ENCODE measurements at regions not wholly inside any gene's neighbourhood (a gene's known extent, or its start where the extent isn't known, plus 50 kb on each side); places are given as distances from the start of the nearest gene placed in this dataset.

- Histone ChIP-seq H3K4me2 (no peak overlapping the region), H3K4me3 (no peak overlapping the region)
- no peak for TF ChIP-seq Cebpa-rat (IDR thresholded peaks at IDR 0.05)
Observed at GRCh38 chr3:110473405-110473804, 598.2 kb upstream of the NECTIN3 start.

GRCh38 chr3:110474397-110474796, 597.2 kb upstream of the NECTIN3 start:
- no peaks in the 10 kb centered on the region for H4K20me1 ChIP-seq
- H3K9me3 ChIP-seq (replicated peaks in 1 of 11) = no peaks in the 10 kb centered on the region
- H3K4me3 ChIP-seq = no peak overlapping the region
- TF ChIP-seq Cebpa-rat (IDR thresholded peaks at IDR 0.05) = no peak
- no peak overlapping the region for H3K27ac ChIP-seq
- no peak overlapping the region for H3K4me2 ChIP-seq
- H3K4me1 ChIP-seq = no peaks in the 10 kb centered on the region
- no peaks in the 10 kb centered on the region for H3K27me3 ChIP-seq
- no peaks in the 10 kb centered on the region for H3K36me3 ChIP-seq
- H3K9ac ChIP-seq = no peak overlapping the region

More at GRCh38 chr3:110473405-110473804, 598.2 kb upstream of the NECTIN3 start:
- H3K27me3 ChIP-seq = no peaks in the 10 kb centered on the region
- H3K4me1 ChIP-seq = no peaks in the 10 kb centered on the region
- no peak overlapping the region for H3K9ac ChIP-seq
- H4K20me1 ChIP-seq = no peaks in the 10 kb centered on the region
- no peaks in the 10 kb centered on the region for H3K36me3 ChIP-seq
- no peak overlapping the region for H3K27ac ChIP-seq
- H3K9me3 ChIP-seq (replicated peaks in 1 of 11) = no peaks in the 10 kb centered on the region

GRCh38 chr3:110478377-110479054, 593.1 kb upstream of the NECTIN3 start:
- Histone ChIP-seq H3K36me3 (no peaks in the 10 kb centered on the region), H4K20me1 (no peaks in the 10 kb centered on the region), H3K9ac (no peak overlapping the region), H3K27me3 (no peaks in the 10 kb centered on the region), H3K4me3 (no peak overlapping the region), H3K4me2 (no peak overlapping the region), H3K9me3 (replicated peaks in 1 of 11) (peaks cover 0 to 9% (median 0%) of the 10 kb centered on the region in 11 experiments; a peak in 2 of 22 replicates), H3K27ac (no peak overlapping the region), H3K4me1 (no peaks in the 10 kb centered on the region)
- no peak for TF ChIP-seq Cebpa-rat (IDR thresholded peaks at IDR 0.05)

GRCh38 chr3:110479731-110480130, 591.9 kb upstream of the NECTIN3 start:
- Histone ChIP-seq H3K36me3 (no peaks in the 10 kb centered on the region), H3K27ac (no peak overlapping the region), H3K9ac (no peak overlapping the region), H3K9me3 (replicated peaks in 1 of 11) (peaks cover 0 to 9% (median 0%) of the 10 kb centered on the region in 11 experiments; a peak in 4 of 22 replicates), H3K4me2 (no peak overlapping the region), H4K20me1 (no peaks in the 10 kb centered on the region), H3K4me3 (no peak overlapping the region), H3K27me3 (no peaks in the 10 kb centered on the region), H3K4me1 (no peaks in the 10 kb centered on the region)
- no peak for TF ChIP-seq Cebpa-rat (IDR thresholded peaks at IDR 0.05)

DNA sequence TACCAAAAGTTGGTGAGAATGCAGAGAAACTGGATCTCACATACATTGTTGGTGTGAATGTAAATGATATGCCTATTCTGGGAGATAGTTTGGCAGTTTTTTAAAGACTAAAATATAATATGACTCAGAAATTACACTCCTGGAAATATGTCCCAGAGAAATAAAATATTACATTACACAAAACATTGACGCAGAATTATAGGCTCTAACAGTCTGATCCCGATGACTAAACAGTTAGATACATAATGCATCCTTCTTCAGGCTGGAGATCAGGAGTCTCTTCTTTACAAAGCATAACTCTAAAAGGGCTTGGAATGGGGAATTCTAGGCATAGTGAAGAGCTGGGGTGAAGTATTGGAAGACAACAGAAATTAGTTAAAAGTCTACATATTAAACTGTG, 586.2 kb upstream of the NECTIN3 start:
- TF ChIP-seq Cebpa-rat (IDR thresholded peaks at IDR 0.05) = no peak
- no peaks in the 10 kb centered on the region for H4K20me1 ChIP-seq
- peaks cover 8 to 39% (median 17%) of the 10 kb centered on the region in 11 experiments; a peak in 20 of 22 replicates for H3K9me3 ChIP-seq (replicated peaks in 1 of 11)

DNA sequence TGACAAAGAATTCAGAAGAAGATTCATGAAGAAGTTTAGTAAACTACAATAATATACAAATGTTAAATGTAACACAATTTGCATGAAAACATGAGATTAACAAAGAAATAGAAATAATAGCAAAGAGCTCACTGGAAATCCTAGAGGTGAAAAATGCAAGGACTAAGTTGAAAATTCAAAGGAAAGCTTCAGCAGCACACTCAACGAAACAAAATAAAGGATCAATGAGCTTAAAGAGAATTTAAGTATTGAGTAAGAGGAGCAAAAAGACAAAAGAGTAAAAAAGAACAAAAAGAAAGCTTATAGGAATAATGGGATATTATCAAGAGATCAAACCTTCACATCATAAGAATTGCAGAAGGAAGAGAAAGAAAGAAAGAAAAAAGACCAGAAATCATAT, 583.8 kb upstream of the NECTIN3 start:
- no peaks in the 10 kb centered on the region for H3K4me1 ChIP-seq
- peaks cover 8 to 39% (median 17%) of the 10 kb centered on the region in 11 experiments; a peak in 20 of 22 replicates for H3K9me3 ChIP-seq (replicated peaks in 1 of 11)
- H3K27ac ChIP-seq = no peak overlapping the region
- H3K4me2 ChIP-seq = no peak overlapping the region
- H3K27me3 ChIP-seq = no peaks in the 10 kb centered on the region
- TF ChIP-seq Cebpa-rat (IDR thresholded peaks at IDR 0.05) = no peak
- no peaks in the 10 kb centered on the region for H4K20me1 ChIP-seq
- H3K9ac ChIP-seq = no peak overlapping the region
- no peaks in the 10 kb centered on the region for H3K36me3 ChIP-seq
- no peak overlapping the region for H3K4me3 ChIP-seq

More for the DNA sequence above, 586.2 kb upstream of the NECTIN3 start:
- H3K27me3 ChIP-seq = no peaks in the 10 kb centered on the region
- no peak overlapping the region for H3K4me2 ChIP-seq
- H3K4me3 ChIP-seq = no peak overlapping the region
- H3K36me3 ChIP-seq = no peaks in the 10 kb centered on the region
- H3K4me1 ChIP-seq = no peaks in the 10 kb centered on the region
- H3K27ac ChIP-seq = no peak overlapping the region
- H3K9ac ChIP-seq = no peak overlapping the region

DNA sequence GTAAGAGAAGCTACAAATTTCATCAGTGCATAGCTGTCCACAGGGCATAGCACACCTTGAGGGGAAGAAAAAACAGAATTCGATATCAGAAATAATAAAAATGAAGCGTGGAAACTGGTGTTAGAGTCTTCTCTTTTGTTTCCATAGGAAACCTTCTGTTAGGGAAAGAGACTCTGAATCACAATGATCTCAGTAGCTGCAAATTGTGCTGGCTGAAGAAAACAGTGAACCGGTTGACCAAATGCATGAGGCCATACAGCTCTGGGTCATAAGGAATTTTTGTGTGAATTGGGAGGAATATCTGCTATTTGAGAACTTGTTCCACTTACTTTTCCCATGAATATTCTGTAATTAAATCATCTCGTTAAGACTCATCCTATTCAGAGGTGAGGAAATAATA, 580.2 kb upstream of the NECTIN3 start:
- Histone ChIP-seq H3K27ac (no peak overlapping the region), H3K4me3 (no peak overlapping the region), H3K9ac (no peak overlapping the region), H3K4me1 (0 out of 20 replicates have a peak, but pooled peaks cover 0 to 5% (median 0%) of the 10 kb centered on the region in 10 experiments), H3K27me3 (no peaks in the 10 kb centered on the region), H3K36me3 (no peaks in the 10 kb centered on the region), H3K4me2 (no peak overlapping the region), H4K20me1 (no peaks in the 10 kb centered on the region), H3K9me3 (replicated peaks in 1 of 11) (peaks cover 8 to 23% (median 16%) of the 10 kb centered on the region in 11 experiments; a peak in 19 of 22 replicates)
- no peak for TF ChIP-seq Cebpa-rat (IDR thresholded peaks at IDR 0.05)

GRCh38 chr3:110492876-110493275, 578.7 kb upstream of the NECTIN3 start:
- Histone ChIP-seq H3K4me3 (no peak overlapping the region), H3K9me3 (replicated peaks in 1 of 11) (peaks cover 0 to 8% (median 2%) of the 10 kb centered on the region in 11 experiments; a peak in 13 of 22 replicates), H3K4me2 (no peak overlapping the region), H3K4me1 (0 out of 20 replicates have a peak, but pooled peaks cover 0 to 5% (median 0%) of the 10 kb centered on the region in 10 experiments), H3K27me3 (no peaks in the 10 kb centered on the region), H3K27ac (no peak overlapping the region), H3K9ac (no peak overlapping the region), H3K36me3 (no peaks in the 10 kb centered on the region), H4K20me1 (no peaks in the 10 kb centered on the region)
- TF ChIP-seq Cebpa-rat (IDR thresholded peaks at IDR 0.05) = no peak

DNA sequence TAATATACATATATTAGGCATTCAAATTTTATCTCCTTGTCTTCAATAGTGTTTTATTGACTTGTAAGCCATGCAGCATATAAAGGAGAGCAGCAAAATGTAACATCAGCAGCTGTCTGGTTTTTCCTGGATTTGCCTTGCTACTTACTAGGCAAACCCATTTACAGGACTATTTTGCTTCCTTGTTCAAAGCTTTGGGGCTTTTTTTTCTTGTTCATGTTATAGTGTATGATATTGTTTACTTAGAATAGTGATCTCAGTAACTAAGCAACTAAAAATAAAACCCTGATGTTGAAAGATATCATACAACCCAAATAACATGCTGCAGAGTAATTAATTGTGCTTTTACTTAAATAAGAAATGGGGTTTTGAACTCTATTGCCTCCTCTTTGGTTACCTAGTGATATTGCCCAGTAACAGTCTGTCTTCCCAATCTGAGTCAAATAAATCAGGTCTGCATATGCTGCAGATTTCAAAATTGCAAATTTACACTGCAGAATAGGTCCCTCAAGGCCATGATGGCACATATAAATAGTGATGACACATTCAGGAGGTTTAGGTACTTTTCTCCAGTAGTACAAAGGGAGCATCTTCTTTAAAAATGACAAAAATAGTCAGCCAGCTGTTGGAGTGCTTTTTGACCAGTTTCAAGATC, 578.1 kb upstream of the NECTIN3 start:
- Histone ChIP-seq H3K27ac (no peak overlapping the region), H3K9ac (no peak overlapping the region), H3K4me2 (no peak overlapping the region), H3K4me1 (0 out of 20 replicates have a peak, but pooled peaks cover 0 to 5% (median 0%) of the 10 kb centered on the region in 10 experiments), H3K9me3 (replicated peaks in 1 of 11) (peaks cover 0 to 1% (median 0%) of the 10 kb centered on the region in 11 experiments; a peak in 2 of 22 replicates), H3K27me3 (no peaks in the 10 kb centered on the region), H3K4me3 (no peak overlapping the region), H4K20me1 (no peaks in the 10 kb centered on the region), H3K36me3 (no peaks in the 10 kb centered on the region)
- TF ChIP-seq Cebpa-rat (IDR thresholded peaks at IDR 0.05) = no peak
